Hepatocyte (in vitro differentiated cells): ENCODE measurements at regions not wholly inside any gene's neighbourhood (a gene's known extent, or its start where the extent isn't known, plus 50 kb on each side); places are given as distances from the start of the nearest gene placed in this dataset.

Source experiments
- CTCF ChIP-seq: fragments of 200-600 bp; sonication (generic); IDR thresholded peaks from 2 replicates; pipeline ENCODE4 v1.5.1; 2016; ENCODE audit warnings: antibody characterized with exemption, mild to moderate bottlenecking; ENCODE audit not compliant: poor library complexity
- EZH2phosphoT487 ChIP-seq: fragments of 200-600 bp; sonication (generic); IDR thresholded peaks from one replicate; pipeline ENCODE4 v1.6.1; 2018; ENCODE audit warnings: antibody characterized with exemption, mild to moderate bottlenecking, low read depth, moderate library complexity; ENCODE audit not compliant: unreplicated experiment, severe bottlenecking

DNA sequence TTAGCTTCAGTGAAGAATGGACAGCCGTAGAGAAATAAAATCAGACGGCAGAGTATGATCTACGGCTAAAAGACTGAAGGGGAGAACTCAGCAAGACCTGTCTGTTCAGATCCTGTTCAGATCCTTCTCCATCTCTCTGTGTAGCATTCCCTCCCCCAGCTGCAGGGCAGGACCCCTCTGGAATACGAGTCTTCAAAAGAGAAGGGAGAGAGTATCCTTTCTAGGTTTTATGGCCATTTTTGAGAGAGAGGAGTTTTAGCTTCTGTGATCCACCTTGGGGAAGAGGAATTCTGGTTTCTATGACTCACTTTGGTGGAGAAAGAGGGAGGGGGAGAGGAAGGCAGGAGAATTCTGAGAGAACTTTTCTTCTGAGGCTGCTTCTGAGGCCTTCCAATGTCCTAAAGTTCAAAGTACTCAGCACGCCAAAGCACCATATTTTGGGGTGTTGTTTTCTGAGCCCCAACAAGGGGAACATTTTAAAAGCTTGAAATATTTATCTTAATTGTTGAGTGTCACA lies 194.4 kb upstream of the TLE4 start:
- TF ChIP-seq CTCF (no peak), EZH2phosphoT487 (no peak)
